Spinal cord (tissue), 9 donors: ENCODE measurements at regions not wholly inside any gene's neighbourhood (a gene's known extent, or its start where the extent isn't known, plus 50 kb on each side); places are given as distances from the start of the nearest gene placed in this dataset.

Experiments used
- DNase-seq, 6 donors: peaks; one replicate each; pipeline versions ENCODE4 v3.0.0 to v3.0.0-alpha.2; 2013 to 2015; ENCODE audit warnings: low spot score in 6 of 6, low read depth in 4 of 6
- H3K27ac ChIP-seq: one replicate; pipeline ENCODE4 v1.5.1; 2013; ENCODE audit warnings: low read depth, low read length, control low read depth
- H3K27me3 ChIP-seq: one replicate; pipeline ENCODE4 v1.6.1; 2013; ENCODE audit warnings: low read length; ENCODE audit not compliant: control insufficient read depth, insufficient read depth
- H3K36me3 ChIP-seq: one replicate; pipeline ENCODE4 v1.6.1; 2013; ENCODE audit warnings: low read length; ENCODE audit not compliant: control insufficient read depth, insufficient read depth
- H3K4me1 ChIP-seq: one replicate; pipeline ENCODE4 v1.6.1; 2013; ENCODE audit warnings: low read length; ENCODE audit not compliant: control insufficient read depth, insufficient read depth
- H3K4me3 ChIP-seq: one replicate; pipeline ENCODE4 v1.5.1; 2013; ENCODE audit warnings: low read depth, low read length, control low read depth
- H3K9me3 ChIP-seq: one replicate; pipeline ENCODE4 v1.6.1; 2013; ENCODE audit warnings: low read length; ENCODE audit not compliant: control insufficient read depth, insufficient read depth
- WGBS: methylation state at CpG from one replicate; pipeline ENCODE4 v1.1.5; 2013; ENCODE audit warnings: missing lambda C conversion rate; ENCODE audit not compliant: insufficient coverage; 5-methylcytosine and 5-hydroxymethylcytosine counted together
- donor health status: healthy.

DNA sequence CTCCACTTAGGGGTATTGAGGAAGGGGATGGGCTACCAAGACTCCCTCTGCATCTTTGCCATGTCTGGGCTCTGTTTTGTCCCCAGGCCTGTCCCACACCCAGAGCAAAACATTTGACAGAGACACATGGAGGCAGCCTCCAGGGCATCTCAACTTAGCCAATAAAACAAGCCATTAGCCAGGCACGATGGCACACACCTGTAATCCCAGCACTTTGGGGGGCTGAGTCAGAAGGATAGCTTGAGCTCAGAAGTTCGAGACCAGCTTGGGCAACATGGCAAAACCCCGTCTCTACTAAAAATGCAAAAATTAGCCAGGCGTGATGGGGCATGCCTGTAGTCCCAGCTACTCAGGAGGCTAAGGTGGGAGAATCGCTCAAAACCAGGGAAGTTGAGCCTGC is 120.3 kb upstream of the IPO9 start:
- Histone ChIP-seq H3K27me3 (no peaks in the 10 kb centered on the region), H3K27ac (no peak overlapping the region), H3K4me3 (no peak overlapping the region), H3K36me3 (peaks cover 12% of the 10 kb centered on the region), H3K9me3 (no peaks in the 10 kb centered on the region), H3K4me1 (peaks cover 74% of the 10 kb centered on the region)
- 86% methylated on average over 5 of the region's 5 CpGs for WGBS
- no peak for DNase-seq

DNA sequence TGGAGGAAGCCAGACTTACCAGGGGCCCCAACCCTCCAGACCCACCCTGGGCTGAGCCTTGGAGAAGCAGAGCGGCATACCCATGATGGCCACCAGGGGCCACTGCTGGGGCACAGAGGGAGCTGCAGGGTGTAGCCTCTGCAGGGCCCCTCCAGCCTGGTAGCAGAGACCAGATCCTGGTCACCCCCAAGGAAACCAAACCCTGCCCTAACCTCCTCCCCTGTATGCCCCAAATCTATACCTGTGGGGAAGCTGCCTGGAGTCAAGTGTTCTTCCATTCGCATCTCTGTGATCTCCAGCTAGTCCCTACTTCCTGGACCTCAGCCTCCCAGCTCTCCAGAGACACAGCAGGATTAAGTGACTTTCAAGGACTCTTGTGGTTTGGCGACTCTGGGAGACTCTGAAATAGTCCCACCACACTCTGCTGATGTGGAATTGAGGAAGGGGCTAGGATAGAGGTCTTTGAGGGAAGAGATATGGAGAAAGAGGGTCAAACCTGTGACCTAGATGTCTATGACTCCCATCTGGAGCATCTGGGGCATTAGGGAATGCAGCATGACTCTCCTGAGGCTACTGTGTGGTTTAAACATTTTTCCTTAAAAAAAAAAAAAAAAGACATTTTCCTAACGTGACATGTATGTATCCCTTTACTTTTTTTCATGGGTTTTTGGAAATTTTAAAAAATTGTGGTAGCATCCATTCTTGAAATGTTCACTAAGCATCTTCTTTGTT is 119.2 kb upstream of the IPO9 start:
- H3K27ac ChIP-seq: no peak overlapping the region
- peak in 1 of 6 donors; percentile 63 for DNase-seq
- 62% methylated on average over 2 of the region's 4 CpGs for WGBS
- H3K27me3 ChIP-seq: no peaks in the 10 kb centered on the region
- H3K4me1 ChIP-seq: peaks cover 69% of the 10 kb centered on the region
- no peak overlapping the region for H3K4me3 ChIP-seq
- no peaks in the 10 kb centered on the region for H3K9me3 ChIP-seq
- H3K36me3 ChIP-seq: peaks cover 21% of the 10 kb centered on the region

DNA sequence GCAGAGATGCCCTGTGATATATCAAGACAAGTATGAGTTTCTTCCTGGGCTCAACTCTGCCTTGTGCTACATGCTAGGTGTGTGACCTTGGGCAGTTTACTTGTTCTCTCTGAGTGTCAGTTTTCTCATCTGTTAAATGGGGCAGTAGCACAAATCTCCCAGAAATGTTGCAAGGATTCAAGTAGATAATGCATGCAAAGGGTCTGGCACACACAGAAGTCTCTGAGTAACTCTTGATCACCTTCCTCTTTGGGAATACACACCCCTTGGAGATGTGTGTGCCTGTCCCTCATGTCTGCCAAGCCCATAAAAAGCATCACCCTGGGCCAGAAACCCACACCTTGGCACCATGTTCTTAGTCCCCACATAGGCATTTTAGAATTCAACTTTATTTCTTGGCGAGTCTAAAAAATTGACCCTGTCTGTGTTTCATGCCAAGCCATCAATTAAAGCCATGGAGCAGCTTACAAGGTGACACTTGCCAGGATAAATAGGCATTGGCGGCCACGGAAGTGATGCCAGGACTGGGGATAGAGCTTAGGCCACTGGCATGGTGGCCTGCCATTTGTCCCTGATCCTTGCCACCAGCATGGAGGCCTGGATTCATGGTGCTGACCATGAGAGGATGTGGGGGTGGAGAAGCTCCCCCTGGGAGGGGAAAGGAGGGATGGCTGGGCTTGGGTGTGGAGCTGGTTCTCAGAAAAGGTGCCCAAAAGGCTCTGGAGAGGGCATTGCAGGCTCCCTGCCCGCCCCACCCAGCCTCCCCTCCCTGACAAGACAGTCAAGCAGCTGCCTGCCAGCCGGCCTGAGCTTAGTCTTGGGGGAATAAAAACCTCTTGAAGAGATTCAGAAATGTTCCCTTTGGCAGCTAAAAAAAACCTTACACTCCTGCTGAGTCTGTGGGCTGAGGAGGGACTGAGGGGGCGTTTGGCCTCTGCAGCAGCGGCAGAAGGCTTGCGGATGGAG is 118.0 kb upstream of the IPO9 start:
- Histone ChIP-seq H3K27me3 (no peaks in the 10 kb centered on the region), H3K4me1 (peaks cover 65% of the 10 kb centered on the region), H3K36me3 (peaks cover 33% of the 10 kb centered on the region), H3K4me3 (no peak overlapping the region), H3K27ac (peak overlapping the region; percentile 34), H3K9me3 (no peaks in the 10 kb centered on the region)
- DNase-seq: peak in 1 of 6 donors; percentile 74
- 50% methylated on average over 5 of the region's 8 CpGs for WGBS

DNA sequence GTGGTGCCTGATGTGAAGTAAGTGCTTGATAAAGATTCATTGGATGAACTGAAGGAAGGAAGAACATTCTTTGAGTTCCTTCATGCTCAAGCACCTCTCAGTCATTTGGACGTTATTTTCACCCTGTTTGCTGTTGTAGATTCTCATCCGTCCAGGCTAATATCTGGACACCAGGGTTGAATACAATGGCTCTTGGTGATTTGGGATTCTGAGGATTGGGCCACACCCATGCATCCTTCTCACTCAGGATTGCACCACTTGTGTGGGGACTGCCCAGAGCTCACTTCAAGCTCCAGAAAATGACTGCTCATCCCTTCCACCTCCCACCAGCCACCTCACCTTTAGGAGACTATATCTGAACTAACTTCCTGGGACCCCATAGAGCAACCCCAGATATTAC is 117.1 kb upstream of the IPO9 start:
- peaks cover 66% of the 10 kb centered on the region for H3K4me1 ChIP-seq
- no peak for DNase-seq

DNA sequence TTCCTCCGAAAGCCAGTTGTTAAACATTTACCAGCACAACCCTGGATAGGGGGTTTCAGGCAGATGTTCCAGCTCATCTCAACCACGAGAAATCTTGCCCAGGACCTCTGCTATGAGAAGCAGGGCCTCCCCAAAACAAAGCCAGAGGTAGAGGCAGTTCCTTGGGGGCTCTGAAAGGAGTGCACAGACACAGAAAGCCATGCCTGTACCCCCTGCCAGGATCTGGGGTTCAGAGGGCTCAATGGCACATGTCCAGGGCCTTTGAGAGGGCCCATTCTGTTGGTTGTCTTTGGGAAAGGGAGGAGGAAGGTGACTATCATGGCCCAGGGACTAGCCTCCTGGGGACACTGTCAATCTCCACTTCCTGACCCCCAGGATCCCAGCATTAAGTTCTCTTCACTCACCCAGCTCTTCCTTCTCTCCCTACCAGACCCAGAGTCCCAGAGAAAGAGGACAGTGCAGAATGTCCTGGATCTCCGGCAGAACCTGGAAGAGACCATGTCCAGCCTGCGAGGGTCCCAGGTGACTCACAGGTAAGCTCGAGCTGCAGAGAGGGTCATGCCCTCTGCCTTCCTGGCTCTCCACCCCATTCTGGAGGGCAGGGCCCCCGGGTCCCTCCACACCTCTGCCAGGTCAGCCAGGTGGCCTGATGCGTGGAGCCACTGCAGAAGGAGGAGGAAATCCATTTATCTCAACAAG is 116.4 kb upstream of the IPO9 start:
- Histone ChIP-seq H3K4me3 (no peak overlapping the region), H3K4me1 (peaks cover 62% of the 10 kb centered on the region), H3K27ac (no peak overlapping the region), H3K27me3 (no peaks in the 10 kb centered on the region), H3K36me3 (peaks cover 48% of the 10 kb centered on the region), H3K9me3 (no peaks in the 10 kb centered on the region)
- 91% methylated on average over 6 of the region's 7 CpGs for WGBS
- DNase-seq: no peak

More for the DNA sequence above, 117.1 kb upstream of the IPO9 start:
- Histone ChIP-seq H3K4me3 (no peak overlapping the region), H3K27ac (no peak overlapping the region), H3K9me3 (no peaks in the 10 kb centered on the region), H3K36me3 (peaks cover 41% of the 10 kb centered on the region), H3K27me3 (no peaks in the 10 kb centered on the region)
- no CpG with 5 or more reads among the region's 2 CpGs for WGBS

DNA sequence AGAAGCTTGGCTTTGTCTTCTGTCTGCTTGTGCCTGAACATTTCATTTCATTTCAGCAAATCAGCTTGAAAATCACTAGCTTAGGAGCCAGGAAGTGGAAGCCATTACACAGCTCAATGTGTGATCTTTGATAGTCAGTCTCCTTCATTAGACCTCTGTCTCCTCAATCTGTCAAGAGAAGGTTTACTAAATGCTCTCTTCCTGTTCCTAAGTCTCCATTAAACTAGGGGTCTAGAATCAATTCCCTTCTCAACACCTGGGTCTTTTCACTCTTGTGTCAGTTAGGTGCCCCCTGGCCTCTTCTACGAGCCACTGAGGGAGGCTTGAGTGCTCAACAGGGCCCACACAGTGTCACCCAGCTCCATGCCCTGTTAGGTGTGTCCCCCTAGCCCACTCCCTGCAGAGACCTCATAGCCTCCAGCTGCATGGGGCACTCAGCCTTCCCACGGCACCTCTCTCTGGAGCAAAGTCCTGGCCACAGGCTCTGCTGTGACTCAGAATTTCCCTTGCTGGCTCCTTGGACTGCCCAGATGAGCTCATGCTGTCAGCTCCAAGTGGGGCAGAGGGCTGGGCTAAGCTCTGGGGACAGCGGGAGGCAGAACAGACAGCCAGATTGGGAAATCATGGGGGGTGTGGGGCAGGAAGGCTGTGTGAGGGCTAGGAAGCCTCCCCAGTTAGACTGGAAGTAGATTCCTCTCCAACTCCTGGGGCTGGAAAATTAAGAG is 115.7 kb upstream of the IPO9 start:
- H3K4me1 ChIP-seq: peaks cover 60% of the 10 kb centered on the region

DNA sequence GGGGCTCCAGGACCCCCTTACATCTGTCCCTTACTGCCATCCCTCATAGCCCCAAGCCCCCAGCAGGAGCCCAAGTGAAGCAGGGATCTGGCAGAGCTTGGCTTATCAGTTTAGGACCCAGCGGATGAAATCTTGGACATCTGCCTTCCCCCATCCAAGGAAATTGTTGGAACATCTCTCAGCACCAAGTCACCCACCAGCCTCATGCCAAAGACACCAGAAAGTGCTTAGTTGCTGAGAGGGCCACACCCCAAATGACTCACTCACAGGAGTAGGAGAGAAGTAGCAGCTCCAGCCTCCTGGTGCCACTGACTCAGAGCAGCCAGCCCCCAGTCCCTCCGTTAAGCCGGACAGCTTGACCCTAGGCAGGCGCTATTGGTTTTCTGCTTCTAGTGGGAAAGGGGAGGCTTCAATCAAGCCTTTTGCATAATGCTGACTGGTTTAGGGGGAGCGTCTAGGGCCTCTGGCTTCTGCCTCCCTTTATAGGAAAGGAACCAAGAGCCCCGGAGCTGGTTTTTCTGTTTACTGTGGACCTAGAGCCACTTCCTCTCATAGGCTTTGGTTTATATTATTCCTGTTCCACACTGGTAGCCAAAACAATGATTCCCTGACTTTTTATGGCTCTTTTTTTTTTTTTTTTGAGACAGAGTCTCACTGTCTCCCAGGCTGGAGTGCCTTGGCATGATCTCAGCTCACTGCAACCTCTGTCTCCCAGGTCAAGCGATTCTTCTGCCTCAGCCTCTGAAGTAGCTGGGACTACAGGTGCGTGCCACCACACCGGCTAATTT is 114.2 kb upstream of the IPO9 start:
- WGBS: 54% methylated on average over 5 of the region's 9 CpGs
- no peaks in the 10 kb centered on the region for H3K27me3 ChIP-seq
- peaks cover 54% of the 10 kb centered on the region for H3K4me1 ChIP-seq
- H3K9me3 ChIP-seq: no peaks in the 10 kb centered on the region
- H3K27ac ChIP-seq: peak overlapping the region; percentile 19
- no peak for DNase-seq
- H3K36me3 ChIP-seq: peaks cover 66% of the 10 kb centered on the region
- no peak overlapping the region for H3K4me3 ChIP-seq

More for the DNA sequence above, 115.7 kb upstream of the IPO9 start:
- no peaks in the 10 kb centered on the region for H3K27me3 ChIP-seq
- H3K36me3 ChIP-seq: peaks cover 53% of the 10 kb centered on the region
- 67% methylated on average over 3 of the region's 3 CpGs for WGBS
- H3K27ac ChIP-seq: peak overlapping the region; percentile 25
- H3K4me3 ChIP-seq: no peak overlapping the region
- H3K9me3 ChIP-seq: no peaks in the 10 kb centered on the region
- DNase-seq: peak in 1 of 6 donors; percentile 56

DNA sequence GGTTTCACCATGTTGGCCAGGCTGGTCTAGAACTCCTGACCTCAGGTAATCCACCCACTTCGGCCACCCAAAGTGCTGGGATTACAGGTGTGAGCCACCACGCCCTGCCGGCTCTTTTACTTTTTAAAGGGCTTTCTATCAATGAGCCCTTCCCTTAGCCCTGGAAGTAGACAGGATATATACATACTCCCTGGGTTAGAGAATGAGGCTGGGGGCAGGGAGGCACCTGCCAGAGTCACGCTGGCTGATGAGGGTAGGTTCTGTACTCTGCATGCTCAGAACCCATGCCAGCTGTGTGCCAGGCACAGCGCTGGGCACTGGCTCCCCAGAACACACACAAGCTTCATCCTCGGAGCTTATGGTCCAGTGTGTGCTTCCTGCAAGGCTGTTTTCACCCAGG is 113.6 kb upstream of the IPO9 start:
- H3K4me1 ChIP-seq: peaks cover 60% of the 10 kb centered on the region
- WGBS: 92% methylated on average over 3 of the region's 6 CpGs
- H3K36me3 ChIP-seq: peaks cover 72% of the 10 kb centered on the region
- no peaks in the 10 kb centered on the region for H3K9me3 ChIP-seq
- H3K27me3 ChIP-seq: no peaks in the 10 kb centered on the region
- no peak overlapping the region for H3K4me3 ChIP-seq
- DNase-seq: no peak
- H3K27ac ChIP-seq: peak overlapping the region; percentile 19
